ENCODE measurements at regions not wholly inside any gene's neighbourhood (a gene's known extent, or its start where the extent isn't known, plus 50 kb on each side); places are given as distances from the start of the nearest gene placed in this dataset.

- DNase-seq (ENCODE audit: extremely low read depth, low read depth) = no peak
- no peak overlapping the region for H3K4me3 ChIP-seq (replicated peaks; ENCODE audit: low read depth, low read length)
- TF ChIP-seq CTCF (IDR thresholded peaks at IDR 0.05; ENCODE audit: low read depth, low read length, missing control alignments) = no peak
Measured at GRCh38 chr2:64718250-64718885, 64.7 kb upstream of the SERTAD2 start.

GRCh38 chr2:64720535-64721319 lies 67.0 kb upstream of the SERTAD2 start:
- no peak for DNase-seq (ENCODE audit: extremely low read depth, low read depth)
- no peak overlapping the region for H3K4me3 ChIP-seq (replicated peaks; ENCODE audit: low read depth, low read length)
- no peak for TF ChIP-seq CTCF (IDR thresholded peaks at IDR 0.05; ENCODE audit: low read depth, low read length, missing control alignments)

GRCh38 chr2:64721320-64721623 lies 67.6 kb upstream of the SERTAD2 start:
- H3K4me3 ChIP-seq (replicated peaks; ENCODE audit: low read depth, low read length) = no peak overlapping the region
- TF ChIP-seq CTCF (IDR thresholded peaks at IDR 0.05; ENCODE audit: low read depth, low read length, missing control alignments) = no peak
- no peak for DNase-seq (ENCODE audit: extremely low read depth, low read depth)

- no peak overlapping the region for H3K4me3 ChIP-seq (replicated peaks; ENCODE audit: low read depth, low read length)
- DNase-seq (ENCODE audit: extremely low read depth, low read depth) = no peak
- no peak for TF ChIP-seq CTCF (IDR thresholded peaks at IDR 0.05; ENCODE audit: low read depth, low read length, missing control alignments)
Measured at GRCh38 chr2:64722291-64723044, 68.8 kb upstream of the SERTAD2 start.

GRCh38 chr2:64727013-64727767 lies 73.5 kb upstream of the SERTAD2 start:
- no peak overlapping the region for H3K4me3 ChIP-seq (replicated peaks; ENCODE audit: low read depth, low read length)
- no peak for DNase-seq (ENCODE audit: extremely low read depth, low read depth)
- no peak for TF ChIP-seq CTCF (IDR thresholded peaks at IDR 0.05; ENCODE audit: low read depth, low read length, missing control alignments)

GRCh38 chr2:64727843-64728463 lies 74.2 kb upstream of the SERTAD2 start:
- DNase-seq (ENCODE audit: extremely low read depth, low read depth) = no peak
- H3K4me3 ChIP-seq (replicated peaks; ENCODE audit: low read depth, low read length) = no peak overlapping the region
- TF ChIP-seq CTCF (IDR thresholded peaks at IDR 0.05; ENCODE audit: low read depth, low read length, missing control alignments) = no peak

Measured in HFF-Myc (cell line).